ENCODE measurements at regions not wholly inside any gene's neighbourhood (a gene's known extent, or its start where the extent isn't known, plus 50 kb on each side); places are given as distances from the start of the nearest gene placed in this dataset.

GRCh38 chr3:176376531-176376930, 820.8 kb downstream of the TBL1XR1 start:
- no peak for TF ChIP-seq CTCF (IDR thresholded peaks at IDR 0.05)
- no peak for TF ChIP-seq POLR2A (IDR thresholded peaks at IDR 0.05)

Data from lower leg skin (tissue), 3 donors.